Glutamatergic neuron (in vitro differentiated cells): ENCODE measurements at regions not wholly inside any gene's neighbourhood (a gene's known extent, or its start where the extent isn't known, plus 50 kb on each side); places are given as distances from the start of the nearest gene placed in this dataset.

ENCODE experiments used
- DNase-seq: peaks from one replicate; pipeline ENCODE4 v3.0.0; 2022
- H3K27ac Mint-ChIP-seq: one replicate; pipeline ENCODE4 v1.8.0; 2020; ENCODE audit warnings: mild to moderate bottlenecking, mixed read lengths, inconsistent platforms; ENCODE audit not compliant: unreplicated experiment
- H3K27me3 Mint-ChIP-seq: one replicate; pipeline ENCODE4 v1.8.0; 2020; ENCODE audit warnings: mild to moderate bottlenecking, moderate library complexity, mixed read lengths, inconsistent platforms; ENCODE audit not compliant: unreplicated experiment
- H3K36me3 Mint-ChIP-seq: one replicate; pipeline ENCODE4 v1.8.0; 2020; ENCODE audit warnings: mild to moderate bottlenecking, mixed read lengths, inconsistent platforms; ENCODE audit not compliant: unreplicated experiment
- H3K4me1 Mint-ChIP-seq: one replicate; pipeline ENCODE4 v1.8.0; 2020; ENCODE audit warnings: mild to moderate bottlenecking, low read depth, mixed read lengths, inconsistent platforms; ENCODE audit not compliant: unreplicated experiment
- H3K4me3 Mint-ChIP-seq: one replicate; pipeline ENCODE4 v1.8.0; 2020; ENCODE audit warnings: mild to moderate bottlenecking, mixed read lengths, inconsistent platforms; ENCODE audit not compliant: unreplicated experiment
- H3K9me3 Mint-ChIP-seq: one replicate; pipeline ENCODE4 v1.8.0; 2020; ENCODE audit warnings: mild to moderate bottlenecking, moderate library complexity, mixed read lengths, inconsistent platforms; ENCODE audit not compliant: unreplicated experiment
- TF ChIP-seq, protein P1 (sequence below): fragments of 200-600 bp; sonication (generic); IDR thresholded peaks from one replicate; pipeline ENCODE4 v1.5.0; 2021; ENCODE audit not compliant: partially characterized antibody, unreplicated experiment

DNA sequence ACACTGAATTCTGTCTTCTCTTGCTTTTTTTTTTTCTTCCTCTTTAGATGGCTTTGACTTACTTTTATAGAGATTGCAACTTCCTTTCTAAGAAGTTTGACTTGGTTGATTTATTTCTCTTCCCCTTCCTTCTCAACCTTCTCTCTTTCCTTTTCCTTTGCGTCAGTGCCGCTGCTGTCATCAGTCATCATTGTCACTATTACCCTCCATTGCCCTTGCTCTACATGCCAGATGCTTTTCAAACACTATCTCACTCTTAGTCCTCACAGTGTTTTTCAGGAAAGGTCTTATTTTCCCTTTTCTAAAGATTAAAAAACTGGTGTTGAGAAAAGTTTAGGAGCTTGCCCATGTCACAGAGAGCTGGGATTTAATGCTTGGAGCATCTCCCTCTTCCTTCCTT is 74.7 kb upstream of the C11orf87 start:
- no peak for DNase-seq
- Mint-ChIP-seq H3K27me3 (no peaks in the 10 kb centered on the region), H3K27ac (no peak overlapping the region), H3K9me3 (no peaks in the 10 kb centered on the region), H3K36me3 (no peaks in the 10 kb centered on the region), H3K4me1 (no peaks in the 10 kb centered on the region), H3K4me3 (no peak overlapping the region)
- TF ChIP-seq, protein P1, sequence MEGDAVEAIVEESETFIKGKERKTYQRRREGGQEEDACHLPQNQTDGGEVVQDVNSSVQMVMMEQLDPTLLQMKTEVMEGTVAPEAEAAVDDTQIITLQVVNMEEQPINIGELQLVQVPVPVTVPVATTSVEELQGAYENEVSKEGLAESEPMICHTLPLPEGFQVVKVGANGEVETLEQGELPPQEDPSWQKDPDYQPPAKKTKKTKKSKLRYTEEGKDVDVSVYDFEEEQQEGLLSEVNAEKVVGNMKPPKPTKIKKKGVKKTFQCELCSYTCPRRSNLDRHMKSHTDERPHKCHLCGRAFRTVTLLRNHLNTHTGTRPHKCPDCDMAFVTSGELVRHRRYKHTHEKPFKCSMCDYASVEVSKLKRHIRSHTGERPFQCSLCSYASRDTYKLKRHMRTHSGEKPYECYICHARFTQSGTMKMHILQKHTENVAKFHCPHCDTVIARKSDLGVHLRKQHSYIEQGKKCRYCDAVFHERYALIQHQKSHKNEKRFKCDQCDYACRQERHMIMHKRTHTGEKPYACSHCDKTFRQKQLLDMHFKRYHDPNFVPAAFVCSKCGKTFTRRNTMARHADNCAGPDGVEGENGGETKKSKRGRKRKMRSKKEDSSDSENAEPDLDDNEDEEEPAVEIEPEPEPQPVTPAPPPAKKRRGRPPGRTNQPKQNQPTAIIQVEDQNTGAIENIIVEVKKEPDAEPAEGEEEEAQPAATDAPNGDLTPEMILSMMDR, result no peak

GRCh38 chr11:109349276-109350080 is 72.5 kb upstream of the C11orf87 start:
- no peaks in the 10 kb centered on the region for H3K9me3 Mint-ChIP-seq
- TF ChIP-seq, protein P1, result no peak
- no peak overlapping the region for H3K4me3 Mint-ChIP-seq
- no peak for DNase-seq
- H3K27ac Mint-ChIP-seq, result no peak overlapping the region
- no peaks in the 10 kb centered on the region for H3K4me1 Mint-ChIP-seq
- H3K27me3 Mint-ChIP-seq, result no peaks in the 10 kb centered on the region
- no peaks in the 10 kb centered on the region for H3K36me3 Mint-ChIP-seq

DNA sequence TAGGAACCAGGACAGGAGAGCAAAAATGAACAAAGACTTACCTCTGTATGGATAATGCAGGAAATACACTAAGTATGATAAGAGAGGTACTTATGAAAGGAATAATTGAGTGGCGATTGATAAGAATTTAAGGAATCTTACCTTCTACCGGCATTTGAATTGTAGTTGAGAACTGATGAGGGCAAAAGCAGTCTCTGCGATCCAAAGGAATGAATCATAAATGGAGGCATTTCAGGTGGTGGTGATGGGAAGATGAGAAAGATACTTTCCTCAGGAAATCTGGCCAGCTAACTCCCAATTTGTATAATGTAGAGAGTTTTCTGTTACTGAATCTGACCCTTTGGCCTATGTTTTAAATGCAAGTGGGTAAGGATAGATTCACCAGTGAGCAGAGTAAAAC is 71.9 kb upstream of the C11orf87 start:
- Mint-ChIP-seq H3K9me3 (no peaks in the 10 kb centered on the region), H3K4me1 (no peaks in the 10 kb centered on the region), H3K36me3 (no peaks in the 10 kb centered on the region), H3K27me3 (no peaks in the 10 kb centered on the region), H3K27ac (no peak overlapping the region), H3K4me3 (no peak overlapping the region)
- TF ChIP-seq, protein P1, result no peak
- DNase-seq, result no peak

DNA sequence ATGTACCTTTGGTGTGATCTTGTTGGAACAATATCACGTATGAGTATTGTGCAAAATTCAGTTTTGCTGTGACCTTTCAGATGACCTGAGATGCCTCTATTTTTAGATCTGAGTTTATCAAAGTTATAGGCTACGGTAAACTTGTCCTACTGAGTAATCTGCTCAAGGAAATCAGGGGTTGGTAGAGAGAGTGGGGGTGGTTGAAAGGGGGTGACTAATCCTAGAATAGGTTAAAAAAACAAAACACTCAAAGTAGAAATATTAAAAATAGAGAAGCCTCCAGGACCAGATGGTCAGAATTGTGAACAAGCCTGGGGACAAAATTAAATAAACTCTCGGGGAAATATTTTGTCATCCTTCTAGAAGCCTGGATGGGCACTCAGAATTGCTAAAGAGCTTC is 59.9 kb upstream of the C11orf87 start:
- H3K4me1 Mint-ChIP-seq, result peaks cover 7% of the 10 kb centered on the region
- H3K27ac Mint-ChIP-seq, result no peak overlapping the region
- DNase-seq, result no peak
- H3K27me3 Mint-ChIP-seq, result no peaks in the 10 kb centered on the region
- no peaks in the 10 kb centered on the region for H3K36me3 Mint-ChIP-seq
- no peak overlapping the region for H3K4me3 Mint-ChIP-seq
- TF ChIP-seq, protein P1, result no peak
- H3K9me3 Mint-ChIP-seq, result peaks cover 2% of the 10 kb centered on the region

DNA sequence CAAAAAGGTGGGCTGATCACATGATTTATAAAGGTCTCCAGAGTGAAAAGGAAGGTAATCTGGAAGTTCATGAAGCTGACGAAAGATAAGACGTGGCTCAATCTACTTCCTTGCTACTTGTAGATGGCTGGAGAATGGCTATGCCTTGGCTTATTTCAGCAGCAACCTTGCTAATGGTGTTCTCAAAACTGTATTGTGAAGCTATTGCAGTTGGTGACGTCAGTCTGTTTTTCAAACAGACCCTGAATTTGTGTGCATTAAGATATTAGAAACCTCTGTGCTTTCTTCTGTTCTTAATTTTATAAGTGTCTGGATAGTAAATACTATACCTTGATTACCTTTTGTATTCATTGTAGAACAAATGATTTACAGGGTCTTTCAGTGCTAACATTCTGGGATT is 58.3 kb upstream of the C11orf87 start:
- TF ChIP-seq, protein P1, result no peak
- H3K4me1 Mint-ChIP-seq, result peaks cover 7% of the 10 kb centered on the region
- no peaks in the 10 kb centered on the region for H3K27me3 Mint-ChIP-seq
- no peak overlapping the region for H3K27ac Mint-ChIP-seq
- H3K36me3 Mint-ChIP-seq, result no peaks in the 10 kb centered on the region
- H3K9me3 Mint-ChIP-seq, result peaks cover 2% of the 10 kb centered on the region
- no peak for DNase-seq
- H3K4me3 Mint-ChIP-seq, result no peak overlapping the region
